Stimulated activated CD8-positive, alpha-beta memory T cell treated with anti-CD3 and anti-CD28 coated beads, Interleukin-12 subunit alpha, Interleukin-12 subunit beta, amount 100 ng/mL, for 1 hour (primary cell): ENCODE measurements at regions not wholly inside any gene's neighbourhood (a gene's known extent, or its start where the extent isn't known, plus 50 kb on each side); places are given as distances from the start of the nearest gene placed in this dataset.

Experiments used
- DNase-seq: peaks from one replicate; pipeline ENCODE4 v3.0.0-alpha.2; 2020; ENCODE audit warnings: low read depth

DNA sequence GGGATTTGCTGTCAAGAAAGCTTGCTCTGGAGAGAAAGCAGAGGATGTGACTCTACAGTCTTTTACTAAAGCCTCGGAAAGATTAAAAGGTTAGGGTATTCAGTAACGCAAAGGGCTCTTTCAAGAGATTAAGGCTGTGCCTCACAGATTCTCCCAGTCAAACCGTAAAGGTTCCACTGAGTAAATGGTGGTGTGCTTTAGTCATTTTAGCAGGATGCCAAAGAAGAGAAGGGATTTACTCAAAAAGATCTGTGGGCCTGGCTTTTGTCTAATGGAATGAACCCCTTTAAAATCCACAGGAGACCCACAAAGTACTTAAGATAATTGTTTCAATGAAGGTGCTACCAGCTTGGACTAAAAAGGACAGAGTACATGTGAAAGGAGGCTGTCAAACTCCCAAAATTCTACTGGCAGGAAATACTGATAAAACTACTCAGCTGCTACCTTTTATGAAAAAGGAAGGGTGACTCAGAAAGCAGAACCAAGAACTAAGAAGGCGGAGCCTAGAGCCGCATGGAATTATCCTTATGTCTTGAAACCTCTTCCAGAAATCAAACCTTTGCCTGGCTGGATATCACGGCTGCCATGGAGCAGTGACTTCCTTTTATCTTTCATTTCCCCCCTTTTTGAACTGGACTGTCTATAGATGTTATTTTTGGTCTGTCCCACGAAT lies 670.2 kb upstream of the ZEB2 start:
- no peak for DNase-seq

DNA sequence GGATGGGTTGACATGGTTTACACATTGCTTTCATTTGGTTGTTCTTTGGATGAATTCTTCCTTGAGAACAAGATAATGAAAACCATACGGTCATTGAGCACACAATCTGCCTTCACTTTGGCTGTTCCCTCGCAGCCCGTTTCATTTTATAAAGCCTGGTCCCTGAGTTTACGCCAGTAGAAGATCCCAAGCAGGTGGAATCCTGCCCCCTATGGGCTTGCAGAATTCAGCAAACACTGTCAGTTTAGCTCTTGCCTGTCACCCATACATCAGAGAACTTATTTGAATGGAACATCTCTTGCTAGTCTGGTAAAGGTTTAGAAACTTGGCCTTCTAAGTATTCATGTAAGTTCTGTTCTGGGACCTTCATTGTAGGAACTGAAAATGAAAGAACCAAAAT lies 666.4 kb upstream of the ZEB2 start:
- DNase-seq: no peak

DNA sequence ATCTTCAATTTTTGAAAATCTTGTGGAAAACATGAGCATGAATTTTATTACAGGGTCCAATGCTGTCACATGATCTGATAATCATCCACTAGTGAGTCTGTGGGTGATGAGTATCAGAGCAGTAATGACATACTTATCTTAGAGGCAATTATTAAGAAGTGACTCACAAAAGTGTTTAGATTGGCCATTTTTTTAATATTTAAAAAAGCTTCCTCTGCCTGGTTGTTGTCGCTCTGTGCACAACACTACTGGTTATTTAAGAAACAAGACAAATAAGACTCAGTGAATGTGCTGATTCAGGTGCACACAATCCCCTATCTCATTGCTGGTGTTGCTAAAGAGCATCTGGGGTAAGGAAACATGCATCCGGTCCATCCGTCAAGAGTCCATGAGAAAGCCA lies 665.8 kb upstream of the ZEB2 start:
- no peak for DNase-seq

DNA sequence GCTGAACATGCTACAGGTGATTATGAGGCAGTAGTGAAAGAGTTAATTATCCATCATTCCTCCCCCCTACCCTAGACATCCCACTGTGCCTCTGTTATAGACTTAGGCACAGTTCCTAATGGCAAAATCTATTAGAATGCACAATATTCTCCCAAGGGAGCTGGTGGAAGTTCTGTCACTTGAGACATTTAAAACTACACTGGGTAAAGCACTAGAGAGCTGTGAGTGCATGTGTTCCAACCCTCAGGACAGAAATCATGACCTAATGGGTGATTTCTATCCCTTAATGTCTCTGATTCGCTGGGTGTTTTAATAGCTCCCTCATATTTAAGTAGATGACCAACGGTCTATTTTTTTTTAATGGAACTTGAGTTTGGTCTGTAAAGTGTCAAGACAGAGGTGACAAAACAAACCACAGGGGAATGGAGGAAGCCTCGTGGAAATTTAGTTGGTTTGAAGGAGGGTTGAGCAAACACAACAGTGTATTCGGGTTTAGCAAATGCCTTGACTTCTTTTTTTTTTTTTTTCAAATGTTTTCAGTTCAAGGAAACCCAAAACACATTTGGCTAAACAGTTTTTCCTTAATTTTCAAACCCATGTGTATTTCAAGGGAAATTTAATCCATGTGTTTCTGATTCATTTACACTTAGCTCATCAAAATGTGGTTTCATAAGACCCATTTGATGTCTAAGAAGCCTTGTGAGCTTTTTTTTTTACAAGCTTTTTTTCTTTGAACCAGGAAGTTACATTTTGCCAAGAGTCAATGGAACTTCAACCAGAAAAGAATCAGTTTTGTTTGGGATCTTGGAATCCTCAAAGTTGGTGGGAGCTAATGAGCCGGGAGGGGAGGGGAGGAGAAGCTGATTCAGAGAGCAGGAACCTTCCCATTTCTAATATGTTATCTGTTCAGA lies 665.1 kb upstream of the ZEB2 start:
- DNase-seq: no peak

DNA sequence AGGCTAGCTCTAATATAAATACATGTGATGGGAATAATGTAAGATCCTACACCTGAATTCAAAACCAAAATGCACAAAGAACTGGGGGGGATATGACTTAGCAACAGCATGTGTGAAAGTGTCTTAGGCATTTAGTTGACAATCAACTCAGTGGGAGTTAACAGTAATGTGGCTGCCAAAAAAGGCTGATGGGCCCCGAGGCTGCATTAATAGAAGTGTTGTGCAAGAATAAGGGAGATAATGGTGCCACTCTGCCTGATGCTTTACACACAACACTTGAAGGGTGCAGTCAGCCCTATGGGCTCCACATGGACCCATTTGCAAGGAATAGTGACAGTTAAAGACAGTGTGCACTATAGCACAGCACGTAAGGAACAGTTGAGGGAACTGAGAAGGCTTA lies 649.4 kb upstream of the ZEB2 start:
- no peak for DNase-seq

DNA sequence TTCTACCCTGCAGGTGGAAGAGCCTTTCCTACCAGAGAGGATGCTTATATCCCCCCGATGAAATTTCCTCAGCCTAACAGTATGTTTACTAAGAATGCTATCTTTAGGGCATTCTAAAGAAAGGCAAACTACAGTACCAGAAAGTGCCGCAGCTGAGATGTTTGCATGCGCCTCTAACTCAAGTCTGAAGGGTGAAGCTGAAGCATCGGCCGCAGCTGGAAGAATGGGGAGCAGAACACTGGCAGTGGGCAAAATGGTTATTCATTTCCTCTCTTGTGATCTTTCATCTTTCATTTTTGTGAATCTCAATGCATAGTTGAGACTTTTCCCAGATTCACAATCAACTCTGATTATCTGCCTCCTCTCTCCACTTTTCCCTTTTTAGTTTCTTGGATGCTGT lies 648.2 kb upstream of the ZEB2 start:
- DNase-seq: no peak

DNA sequence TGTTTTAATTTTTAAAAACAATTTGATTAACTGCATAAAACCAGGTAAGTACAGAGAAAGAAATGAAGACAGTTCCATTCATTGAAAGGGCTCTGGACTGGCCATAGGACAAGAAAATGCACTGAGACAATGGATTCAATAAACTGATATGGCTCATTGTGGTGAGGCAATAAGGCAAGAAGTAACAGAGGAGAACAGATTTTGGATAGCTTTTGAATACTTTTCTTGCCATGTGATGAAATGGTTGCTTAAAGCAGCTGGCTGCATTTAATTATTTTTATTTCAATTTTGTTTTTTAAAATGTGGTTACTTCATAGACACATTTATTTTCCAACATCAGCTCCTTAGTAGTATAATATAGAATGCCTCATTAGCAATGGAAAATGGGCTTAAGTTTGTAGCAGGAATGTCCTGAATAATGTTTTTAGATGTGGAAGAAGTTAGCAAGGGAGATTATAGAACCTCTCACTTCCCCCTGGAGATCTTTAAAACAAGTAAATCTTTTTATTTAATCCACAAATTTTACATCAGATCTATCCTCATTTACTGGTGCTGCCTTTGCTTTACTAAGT lies 646.9 kb upstream of the ZEB2 start:
- DNase-seq: no peak

DNA sequence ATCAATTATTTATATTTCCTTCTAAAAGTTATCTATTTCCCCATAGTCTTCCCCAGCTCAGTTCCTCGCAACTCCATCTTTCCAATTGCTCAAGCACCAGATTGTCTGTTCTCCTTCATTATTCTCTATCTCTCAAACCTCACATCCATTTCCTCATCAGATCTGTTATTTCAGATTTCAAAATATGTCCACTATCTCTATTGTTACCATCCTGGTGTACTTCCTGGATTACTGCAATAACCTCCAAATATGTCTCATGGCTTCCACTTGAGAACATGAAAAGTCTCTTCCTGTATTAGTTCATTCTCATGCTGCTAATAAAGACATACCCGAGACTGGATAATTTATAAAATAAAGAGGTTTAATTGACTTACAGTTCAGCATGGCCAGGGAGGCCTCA lies 641.7 kb upstream of the ZEB2 start:
- no peak for DNase-seq

DNA sequence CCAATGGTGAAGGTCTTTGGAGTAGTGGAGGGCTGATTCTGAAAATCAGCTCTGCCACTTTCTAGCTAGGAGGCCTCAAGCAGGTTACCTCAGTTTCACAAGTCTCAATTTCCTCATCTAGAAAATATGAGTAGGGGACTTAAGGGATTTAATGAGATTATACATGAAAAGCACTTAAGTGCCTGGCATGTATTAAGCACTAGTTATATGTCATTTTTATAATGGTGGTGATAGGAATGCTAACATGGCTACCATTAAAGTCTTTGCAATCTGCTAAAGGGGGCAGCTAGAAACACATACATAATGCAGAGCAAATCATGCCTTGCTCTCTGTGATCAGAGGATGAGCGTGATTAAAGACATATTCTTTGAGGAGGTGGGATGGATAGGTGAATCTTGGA lies 640.9 kb upstream of the ZEB2 start:
- DNase-seq: no peak

DNA sequence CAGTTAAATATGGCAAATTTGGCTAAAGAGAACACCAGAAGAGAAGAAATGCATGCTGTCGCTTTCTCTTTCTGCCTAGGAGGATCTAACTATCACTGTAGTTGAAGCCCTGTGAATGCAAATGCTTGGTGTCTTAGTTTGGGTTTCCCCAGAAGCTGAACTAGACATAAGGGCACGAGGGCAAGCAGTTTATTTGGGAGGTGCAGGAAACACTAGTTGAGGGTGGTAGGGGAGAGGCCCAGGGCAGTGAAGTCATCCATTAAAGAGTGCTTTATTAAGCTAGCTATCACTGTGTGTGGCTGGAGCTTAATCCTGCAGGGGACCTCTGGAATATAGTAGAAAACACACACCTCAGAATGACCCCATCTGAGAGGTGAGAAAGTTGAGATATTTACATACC lies 639.8 kb upstream of the ZEB2 start:
- DNase-seq: no peak

DNA sequence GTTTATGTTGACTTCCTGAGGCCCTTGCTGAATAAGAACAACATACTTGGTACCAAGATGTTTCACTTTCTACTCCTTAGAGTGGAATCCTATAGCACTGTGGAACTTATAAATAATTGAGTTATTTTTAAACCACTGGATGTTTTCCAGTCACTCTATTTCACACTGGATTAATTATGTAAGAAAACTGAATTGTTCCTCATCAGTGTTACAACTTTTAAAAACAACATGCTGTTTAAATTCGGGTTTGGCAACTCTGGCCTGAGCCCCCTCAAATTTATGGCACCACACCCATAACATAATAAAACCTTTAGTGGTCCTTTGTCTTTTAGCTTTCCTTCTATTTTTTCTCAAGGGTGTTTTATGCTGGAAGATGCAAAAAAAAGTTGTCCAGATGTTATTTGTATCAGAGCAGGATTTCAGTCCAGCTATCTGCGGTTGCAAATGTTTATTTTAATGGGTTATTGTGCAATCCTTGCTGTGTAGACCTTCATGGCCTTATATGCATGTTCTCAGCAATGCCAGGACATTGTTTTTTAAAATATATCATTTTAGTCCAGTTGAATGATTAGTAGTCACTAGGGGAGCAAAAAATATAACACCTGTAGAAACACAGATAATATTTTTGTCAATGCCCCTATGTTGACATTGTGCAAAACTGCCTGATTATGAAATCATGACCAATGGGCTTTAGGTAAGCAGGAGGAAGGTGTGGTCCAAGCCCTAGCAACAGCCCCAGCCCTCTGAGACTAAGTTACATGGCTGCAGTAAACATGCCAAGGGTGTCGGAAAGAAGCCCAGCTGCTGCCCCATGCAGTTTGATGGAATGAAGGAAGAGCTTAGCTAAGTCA lies 638.0 kb upstream of the ZEB2 start:
- no peak for DNase-seq

DNA sequence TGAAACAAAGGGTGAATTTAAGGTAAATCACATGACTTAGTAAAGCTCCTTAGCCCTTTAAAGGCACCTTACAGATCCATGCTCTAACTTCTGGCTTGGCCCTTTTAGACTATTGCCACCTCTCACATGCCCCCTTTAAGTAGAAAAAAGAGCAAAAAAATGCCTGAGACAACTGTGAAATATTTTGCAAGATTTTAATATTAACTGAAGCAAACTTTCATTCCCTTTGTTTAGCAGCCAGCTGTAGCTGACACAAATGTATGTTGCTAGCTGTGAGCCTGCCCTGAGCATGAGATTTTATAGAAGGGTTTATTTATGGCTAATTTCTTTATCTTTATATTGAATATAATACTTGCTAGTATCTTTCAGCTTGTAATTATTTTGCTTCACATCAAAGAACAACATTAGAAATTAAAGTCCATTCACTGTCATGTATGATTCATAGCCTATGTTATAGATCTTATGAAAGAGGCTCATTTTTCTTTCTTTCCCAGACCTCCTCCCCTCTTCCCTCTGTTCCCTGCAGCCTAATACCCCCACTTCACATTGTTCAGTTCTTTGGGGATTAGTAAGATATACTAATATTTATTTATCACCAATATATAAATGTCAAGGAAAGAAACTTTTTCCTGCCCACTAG lies 637.2 kb upstream of the ZEB2 start:
- DNase-seq: no peak

DNA sequence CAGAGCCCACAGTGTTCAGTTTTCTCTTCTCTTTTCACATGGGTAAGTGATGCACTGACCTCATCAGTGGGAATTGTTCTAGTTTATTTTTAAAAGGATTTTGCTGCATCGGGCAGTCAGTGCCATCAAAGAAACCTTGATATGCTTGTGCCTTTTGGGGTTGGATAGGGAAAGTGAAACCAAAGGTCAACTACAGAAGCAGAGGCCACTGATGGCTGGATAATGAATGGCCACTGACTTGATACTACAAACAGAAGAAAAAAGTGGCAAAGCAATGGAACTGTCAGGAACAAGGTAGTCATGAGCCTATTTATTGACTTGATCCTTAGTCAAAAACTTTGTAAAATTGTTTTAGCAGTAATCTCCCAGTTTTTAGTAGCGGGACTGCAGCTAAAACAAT lies 636.3 kb upstream of the ZEB2 start:
- DNase-seq: no peak

DNA sequence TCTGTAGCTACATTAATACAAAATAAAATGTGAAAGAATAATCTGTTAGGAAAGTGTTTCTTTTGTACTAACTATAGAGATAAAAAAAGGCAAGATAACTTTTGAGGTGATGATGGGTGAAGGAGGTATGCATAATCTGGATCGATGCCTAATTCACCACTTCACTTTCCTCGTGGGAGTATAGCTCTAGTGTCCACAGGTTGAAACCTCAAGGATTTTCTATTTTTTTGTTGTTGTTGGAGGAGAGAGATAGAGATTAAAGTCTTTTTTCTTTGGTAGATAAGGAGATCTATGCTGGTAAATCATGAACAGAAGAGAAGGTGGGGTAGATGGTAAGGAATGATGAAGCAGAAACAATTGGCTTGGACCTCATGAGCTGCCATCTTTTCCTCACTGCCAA lies 635.3 kb upstream of the ZEB2 start:
- no peak for DNase-seq

DNA sequence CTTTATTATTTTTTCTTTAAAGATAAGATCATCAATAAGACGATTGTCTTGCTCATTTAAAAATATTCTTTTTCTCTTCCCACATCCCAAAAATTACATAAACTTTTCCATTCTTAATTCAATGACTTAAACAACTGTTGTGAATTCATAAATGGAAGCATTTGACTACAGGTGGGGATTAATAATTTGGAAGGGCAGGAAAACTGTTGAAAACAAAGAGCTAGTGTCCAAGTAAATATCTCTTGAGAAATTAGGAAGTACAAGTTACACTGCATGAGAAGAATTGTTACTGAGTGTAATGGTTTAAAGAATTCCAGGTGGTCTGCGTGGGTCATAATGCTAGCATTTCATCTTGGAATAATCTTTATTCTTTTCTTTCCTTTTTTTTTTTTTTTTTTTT lies 634.8 kb upstream of the ZEB2 start:
- no peak for DNase-seq

DNA sequence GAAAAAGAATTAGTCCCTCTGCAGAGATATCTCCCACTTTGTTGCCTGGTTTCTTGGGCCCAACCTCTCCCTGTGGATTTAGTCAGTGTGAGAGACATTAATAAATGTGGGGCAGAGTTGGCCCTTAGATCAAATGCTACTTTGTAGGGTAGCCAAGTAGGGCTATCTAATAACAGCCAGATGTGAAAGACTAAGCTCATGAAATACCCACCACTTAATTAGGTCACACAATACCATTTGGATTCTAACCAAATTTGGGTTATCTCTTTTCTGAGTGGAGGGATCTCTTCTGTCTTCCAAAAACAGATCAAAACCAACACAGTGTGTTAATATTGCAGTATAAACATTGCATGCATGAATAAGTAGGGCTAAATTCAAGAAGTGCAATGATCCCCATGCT lies 626.8 kb upstream of the ZEB2 start:
- DNase-seq: no peak

DNA sequence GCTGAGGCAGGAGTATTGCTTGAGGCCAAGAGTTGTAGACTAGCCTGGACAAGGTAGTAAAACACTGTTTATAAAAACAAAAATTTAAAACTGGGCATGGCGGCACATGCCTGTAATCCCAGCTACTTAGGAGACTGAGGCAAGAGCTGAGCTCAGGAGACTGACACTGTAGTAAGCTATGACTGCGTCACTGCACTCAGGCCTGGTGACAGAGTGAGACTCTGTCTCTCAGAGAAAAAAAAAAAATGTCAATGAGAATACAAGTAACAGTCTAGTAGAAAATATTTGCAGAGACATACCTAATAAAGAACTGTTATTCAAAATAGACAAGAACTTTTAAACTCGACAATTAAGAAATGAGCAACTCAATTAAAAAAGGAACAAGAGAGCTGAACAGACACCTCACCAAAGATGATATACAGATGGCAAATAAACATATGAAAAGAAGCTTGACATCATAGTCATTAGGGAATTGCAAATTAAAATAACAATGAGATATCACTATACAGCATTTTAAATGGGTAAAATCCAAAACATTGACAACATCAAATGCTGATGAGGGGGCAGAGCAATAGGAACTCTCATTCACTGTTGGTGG lies 624.3 kb upstream of the ZEB2 start:
- DNase-seq: no peak

DNA sequence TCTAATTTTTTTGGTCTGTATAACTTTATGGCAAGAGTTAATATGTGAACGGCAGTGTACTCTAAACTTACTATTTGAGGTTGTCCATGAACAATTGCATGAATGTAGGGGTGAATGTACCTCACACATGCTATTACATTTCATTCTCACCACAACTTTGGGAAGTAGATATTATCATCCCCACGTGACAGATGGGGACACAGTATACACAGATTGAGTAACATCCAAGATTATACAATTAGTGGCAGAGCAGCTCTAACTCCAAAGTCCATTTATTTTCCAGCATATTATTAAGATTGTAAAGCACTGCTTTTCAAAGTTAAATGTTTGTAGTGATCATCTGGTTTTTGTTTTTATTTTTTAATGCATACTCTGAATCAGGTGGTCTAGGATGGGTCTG lies 622.1 kb upstream of the ZEB2 start:
- no peak for DNase-seq

DNA sequence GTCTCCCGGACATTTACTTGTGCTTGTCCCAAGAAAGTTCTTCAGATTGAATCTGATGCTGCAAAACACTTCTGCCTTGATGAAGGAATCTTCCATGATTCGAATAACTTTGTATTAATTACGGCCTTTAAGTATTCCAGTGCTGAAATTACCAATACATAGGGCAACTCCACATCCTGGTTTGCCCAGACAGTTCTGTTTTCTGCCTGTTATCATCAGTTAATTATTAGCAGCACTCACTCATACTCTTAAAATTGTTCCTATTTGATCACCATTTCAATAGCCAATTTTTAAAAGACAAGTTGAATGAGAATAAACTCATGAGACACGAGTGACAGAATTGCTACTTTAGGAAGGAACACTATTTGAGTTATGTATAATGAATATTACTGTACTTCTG lies 620.7 kb upstream of the ZEB2 start:
- DNase-seq: no peak

DNA sequence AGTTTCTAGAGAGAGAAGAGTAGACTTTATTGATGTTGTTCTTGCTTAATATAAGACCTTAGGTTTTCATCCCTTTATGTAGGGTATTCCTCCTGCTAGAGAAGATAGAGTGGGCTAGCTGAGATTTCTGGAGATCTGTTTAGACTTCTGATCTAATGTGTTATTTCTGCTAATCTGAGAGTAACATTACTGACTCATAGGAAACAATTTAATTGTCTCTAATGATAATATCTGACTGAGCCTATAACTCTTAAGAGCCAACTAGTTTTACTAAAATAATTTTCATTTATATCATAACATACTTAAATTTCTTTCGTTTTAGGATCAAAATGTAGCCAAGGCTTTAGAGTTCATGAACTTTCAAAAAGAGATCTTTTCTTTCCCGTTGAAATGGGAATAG lies 618.7 kb upstream of the ZEB2 start:
- DNase-seq: no peak

DNA sequence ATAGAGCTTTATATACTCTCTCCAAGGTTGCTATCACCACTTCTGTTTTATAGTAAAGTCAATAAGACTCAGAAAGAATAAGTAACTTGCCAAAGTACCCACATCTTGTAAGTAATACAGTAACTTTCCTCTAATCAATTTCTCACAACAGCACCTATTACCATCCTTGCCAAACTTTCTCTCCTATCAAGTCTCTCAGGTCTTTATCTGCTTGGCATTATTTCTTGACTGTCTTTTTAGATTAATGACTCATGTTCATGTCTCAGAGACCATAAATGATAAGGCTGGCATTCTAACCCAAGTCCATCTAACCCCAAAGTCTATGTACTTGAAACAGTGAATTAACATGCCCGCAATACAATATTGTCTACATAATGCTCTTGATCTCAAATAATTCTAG lies 618.0 kb upstream of the ZEB2 start:
- DNase-seq: no peak

DNA sequence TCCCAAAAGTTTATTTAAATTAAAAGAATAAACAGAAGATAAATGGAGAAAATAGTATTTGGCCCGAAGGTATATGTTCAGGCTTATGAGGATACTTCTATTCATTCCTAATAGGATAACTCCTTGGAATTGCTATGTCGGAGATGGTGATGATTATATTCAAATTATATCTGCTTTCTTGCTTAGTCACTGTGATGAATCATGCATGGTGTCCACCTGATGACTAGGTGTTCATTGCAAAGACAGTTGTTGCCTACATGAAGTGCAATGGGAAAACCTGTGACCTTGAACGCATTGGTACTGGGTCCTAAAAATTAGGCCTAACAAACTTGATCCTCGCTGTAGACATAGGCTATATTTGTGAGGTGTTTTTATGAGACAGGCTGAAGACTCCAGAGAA lies 617.3 kb upstream of the ZEB2 start:
- no peak for DNase-seq
